D721Med (cell line): ENCODE measurements at regions not wholly inside any gene's neighbourhood (a gene's known extent, or its start where the extent isn't known, plus 50 kb on each side); places are given as distances from the start of the nearest gene placed in this dataset.
A peak's percentile ranks its signal among the peaks of the same experiment; 100 is the strongest.
"Not testable (repeated sequence)": the region's sequence is repeated elsewhere in the genome, so short reads cannot be mapped to it uniquely, and the experiment has no call there.

Experiments used
- DNase-seq: peaks from one replicate; pipeline ENCODE4 v3.0.0; 2011; ENCODE audit warnings: low spot score; ENCODE audit not compliant: insufficient read length
- FAIRE-seq: peaks from 2 replicates; lab custom pipeline; 2011; peaks lifted over from hg19 to GRCh38; lab: Jason Lieb, UNC
- CTCF ChIP-seq: IDR thresholded peaks from 2 replicates; pipeline ENCODE4 v1.5.1; 2012; ENCODE audit warnings: mild to moderate bottlenecking, control low read depth; ENCODE audit not compliant: insufficient read depth; ENCODE audit errors: missing control alignments

DNA sequence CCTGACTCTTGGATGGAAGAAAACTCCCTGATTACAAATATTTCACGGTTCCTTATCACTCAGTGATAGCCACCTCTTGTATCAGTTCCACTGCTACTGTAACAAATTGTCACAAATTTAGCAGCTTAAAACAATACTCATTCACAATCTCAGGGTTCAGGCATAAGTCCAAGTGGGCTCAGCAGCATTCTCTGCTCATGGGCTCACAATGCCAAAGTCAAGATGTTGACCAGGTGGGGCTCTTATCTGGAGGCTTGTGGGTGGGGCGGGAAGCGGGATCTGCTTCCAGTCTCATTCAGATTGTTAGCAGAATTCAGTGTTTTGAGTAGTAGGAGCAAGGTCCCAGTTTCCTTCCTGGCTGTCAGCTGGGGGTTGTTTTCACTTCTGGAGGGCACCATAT lies 137.3 kb upstream of the FAM78B start:
- no peak for FAIRE-seq
- no peak for DNase-seq
- TF ChIP-seq CTCF = no peak

GRCh38 chr1:166305371-166305770 lies 138.6 kb upstream of the FAM78B start:
- no peak for FAIRE-seq

GRCh38 chr1:166307261-166308188 lies 140.7 kb upstream of the FAM78B start:
- no peak for TF ChIP-seq CTCF
- no peak for FAIRE-seq
- no peak for DNase-seq

More at GRCh38 chr1:166305371-166305770, 138.6 kb upstream of the FAM78B start:
- TF ChIP-seq CTCF = no peak
- DNase-seq = no peak

DNA sequence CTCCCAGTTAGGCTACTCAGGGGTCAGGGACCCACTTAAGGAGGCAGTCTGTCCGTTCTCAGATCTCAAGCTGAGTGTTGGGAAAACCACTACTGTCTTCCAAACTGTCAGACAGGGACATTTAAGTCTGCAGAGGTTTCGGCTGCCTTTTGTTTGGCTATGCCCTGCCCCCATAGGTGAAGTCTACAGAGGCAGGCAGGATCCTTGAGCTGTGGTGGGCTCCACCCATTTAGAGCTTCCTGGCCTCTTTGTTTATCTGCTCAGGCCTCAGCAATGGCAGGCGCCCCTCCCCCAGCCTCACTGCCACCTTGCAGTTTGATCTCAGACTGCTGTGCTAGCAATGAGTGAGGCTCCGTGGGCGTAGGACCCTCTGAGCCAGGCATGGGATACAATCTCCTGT lies 149.5 kb upstream of the FAM78B start:
- not testable (repeated sequence) for FAIRE-seq, DNase-seq

GRCh38 chr1:166322470-166322869 lies 155.7 kb upstream of the FAM78B start:
- FAIRE-seq (no peak), DNase-seq (no peak)
- no peak for TF ChIP-seq CTCF

- no peak for TF ChIP-seq CTCF
- no peak for DNase-seq
- no peak for FAIRE-seq
These were observed 161.1 kb upstream of the FAM78B start for GRCh38 chr1:166327886-166328285.

- DNase-seq (no peak), FAIRE-seq (peak; percentile 21)
- TF ChIP-seq CTCF = no peak
These were observed 162.2 kb upstream of the FAM78B start for GRCh38 chr1:166328956-166329355.
